ENCODE measurements at regions not wholly inside any gene's neighbourhood (a gene's known extent, or its start where the extent isn't known, plus 50 kb on each side); places are given as distances from the start of the nearest gene placed in this dataset.

DNA sequence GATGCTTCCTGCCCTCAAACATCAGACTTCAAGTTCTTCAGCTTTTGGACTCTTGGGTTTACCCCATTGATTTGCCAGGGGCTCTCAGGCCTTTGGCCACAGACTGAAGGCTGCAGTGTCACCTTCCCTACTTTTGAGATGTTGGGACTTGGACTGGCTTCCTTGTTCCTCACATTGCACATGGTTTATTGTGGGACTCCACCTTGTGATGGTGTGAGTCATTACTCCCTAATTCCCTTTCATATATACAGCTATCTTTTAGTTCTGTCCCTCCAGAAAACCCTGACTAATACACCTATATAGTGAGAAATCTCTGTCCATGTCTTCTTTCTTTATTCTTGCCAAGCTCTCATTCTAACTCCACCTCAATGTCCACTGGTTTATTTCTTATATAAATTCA lies 736.9 kb upstream of the HS3ST1 start:
- H3K4me2 ChIP-seq (ENCODE audit: low read length) = no peak overlapping the region
- no peaks in the 10 kb centered on the region for H3K9me3 ChIP-seq (ENCODE audit: low read length)
- ChIA-PET CTCF (no interaction called here), POLR2A (ENCODE audit: unreplicated experiment) (no interaction called here)
- no peaks in the 10 kb centered on the region for H3K27me3 ChIP-seq (ENCODE audit: low read length)
- H3K9me2 ChIP-seq (replicated peaks; ENCODE audit: low read length) = no peaks in the 10 kb centered on the region
- no peaks in the 10 kb centered on the region for H3K36me3 ChIP-seq (ENCODE audit: low read depth, low read length)
- H3K79me2 ChIP-seq (ENCODE audit: low read length) = no peaks in the 10 kb centered on the region
- ATAC-seq = no peak
- intact Hi-C loops (cut with micrococcal nuclease) = no loop called here
- DNase-seq = no peak
- no peak overlapping the region for H3K4me3 ChIP-seq (ENCODE audit: low read length)
- no peak overlapping the region for H3K9ac ChIP-seq (ENCODE audit: low read length)
- no peaks in the 10 kb centered on the region for H3F3A ChIP-seq (ENCODE audit: low read length, unreplicated experiment)
- TF ChIP-seq EZH2 (IDR thresholded peaks at IDR 0.05; ENCODE audit: low read length, unreplicated experiment) (no peak), EZH2phosphoT487 (IDR thresholded peaks at IDR 0.05; ENCODE audit: borderline replicate concordance, low read length) (no peak)
- TF ChIP-seq, protein P1, sequence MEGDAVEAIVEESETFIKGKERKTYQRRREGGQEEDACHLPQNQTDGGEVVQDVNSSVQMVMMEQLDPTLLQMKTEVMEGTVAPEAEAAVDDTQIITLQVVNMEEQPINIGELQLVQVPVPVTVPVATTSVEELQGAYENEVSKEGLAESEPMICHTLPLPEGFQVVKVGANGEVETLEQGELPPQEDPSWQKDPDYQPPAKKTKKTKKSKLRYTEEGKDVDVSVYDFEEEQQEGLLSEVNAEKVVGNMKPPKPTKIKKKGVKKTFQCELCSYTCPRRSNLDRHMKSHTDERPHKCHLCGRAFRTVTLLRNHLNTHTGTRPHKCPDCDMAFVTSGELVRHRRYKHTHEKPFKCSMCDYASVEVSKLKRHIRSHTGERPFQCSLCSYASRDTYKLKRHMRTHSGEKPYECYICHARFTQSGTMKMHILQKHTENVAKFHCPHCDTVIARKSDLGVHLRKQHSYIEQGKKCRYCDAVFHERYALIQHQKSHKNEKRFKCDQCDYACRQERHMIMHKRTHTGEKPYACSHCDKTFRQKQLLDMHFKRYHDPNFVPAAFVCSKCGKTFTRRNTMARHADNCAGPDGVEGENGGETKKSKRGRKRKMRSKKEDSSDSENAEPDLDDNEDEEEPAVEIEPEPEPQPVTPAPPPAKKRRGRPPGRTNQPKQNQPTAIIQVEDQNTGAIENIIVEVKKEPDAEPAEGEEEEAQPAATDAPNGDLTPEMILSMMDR (conservative IDR thresholded peaks at IDR 0.05; ENCODE audit: low read depth, low read length) = no peak
- H3K27ac ChIP-seq (ENCODE audit: low read length) = no peak overlapping the region
- no peaks in the 10 kb centered on the region for H4K20me1 ChIP-seq (ENCODE audit: low read length)
- H2AFZ ChIP-seq (ENCODE audit: low read length) = no peak overlapping the region
- H3K4me1 ChIP-seq (ENCODE audit: insufficient read depth, low read length) = no peaks in the 10 kb centered on the region
- no TSS peak for BruUV-seq (replicated peaks)

DNA sequence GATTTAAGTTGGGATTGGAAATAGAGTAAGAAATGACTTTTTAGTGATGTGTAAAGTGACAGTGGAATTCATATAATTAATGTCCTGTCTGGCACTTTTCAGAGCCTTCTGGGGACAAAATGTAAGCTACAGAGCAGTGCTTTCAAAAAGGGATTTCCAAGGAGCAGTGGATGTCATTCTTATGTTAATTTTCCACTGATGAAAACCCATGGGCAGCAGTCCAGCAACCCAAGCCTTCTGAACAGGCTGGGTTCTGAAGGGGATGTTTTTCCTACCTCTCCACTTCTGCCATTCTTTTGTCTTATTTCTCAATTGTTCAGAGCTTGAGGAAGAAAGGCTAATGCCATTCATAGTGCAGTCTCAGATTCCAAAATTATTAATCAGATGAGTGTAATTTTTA lies 717.6 kb upstream of the HS3ST1 start:
- Histone ChIP-seq H4K20me1 (ENCODE audit: low read length) (no peaks in the 10 kb centered on the region), H3K4me1 (ENCODE audit: insufficient read depth, low read length) (no peaks in the 10 kb centered on the region), H3K27me3 (ENCODE audit: low read length) (no peaks in the 10 kb centered on the region), H3K9me3 (ENCODE audit: low read length) (no peaks in the 10 kb centered on the region), H3K4me3 (ENCODE audit: low read length) (no peak overlapping the region), H3K9ac (ENCODE audit: low read length) (no peak overlapping the region), H3K79me2 (ENCODE audit: low read length) (no peaks in the 10 kb centered on the region), H3F3A (ENCODE audit: low read length, unreplicated experiment) (no peaks in the 10 kb centered on the region), H3K9me2 (replicated peaks; ENCODE audit: low read length) (no peaks in the 10 kb centered on the region), H3K4me2 (ENCODE audit: low read length) (no peak overlapping the region), H2AFZ (ENCODE audit: low read length) (no peak overlapping the region), H3K27ac (ENCODE audit: low read length) (no peak overlapping the region), H3K36me3 (ENCODE audit: low read depth, low read length) (no peaks in the 10 kb centered on the region)
- ChIA-PET CTCF (no interaction called here), POLR2A (ENCODE audit: unreplicated experiment) (no interaction called here)
- TF ChIP-seq EZH2phosphoT487 (IDR thresholded peaks at IDR 0.05; ENCODE audit: borderline replicate concordance, low read length) (no peak), EZH2 (IDR thresholded peaks at IDR 0.05; ENCODE audit: low read length, unreplicated experiment) (no peak)
- TF ChIP-seq, protein P1 (conservative IDR thresholded peaks at IDR 0.05; ENCODE audit: low read depth, low read length) = no peak
- intact Hi-C loops (cut with micrococcal nuclease) = no loop called here
- ATAC-seq = no peak
- no TSS peak for BruUV-seq (replicated peaks)
- DNase-seq = no peak

DNA sequence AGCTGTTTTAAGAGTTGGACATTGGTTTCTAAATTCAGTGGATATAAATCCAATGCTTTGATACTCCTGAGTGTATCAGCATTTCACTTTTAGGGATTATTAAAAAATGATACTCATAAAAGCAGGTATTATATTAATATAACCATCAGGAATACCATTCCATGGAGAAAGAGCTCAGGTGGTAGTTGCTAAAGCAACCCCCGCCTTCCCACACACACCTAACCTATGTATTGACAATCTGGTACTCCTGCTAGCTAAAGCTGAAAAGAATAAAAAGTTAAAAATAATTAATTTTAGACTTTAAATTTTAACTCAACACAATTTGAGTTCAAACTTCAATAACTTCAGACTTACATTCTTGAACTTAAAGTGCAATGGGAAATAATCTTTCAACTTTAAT lies 717.1 kb upstream of the HS3ST1 start:
- intact Hi-C loops (cut with micrococcal nuclease) = no loop called here
- ChIA-PET POLR2A (ENCODE audit: unreplicated experiment) (no interaction called here), CTCF (no interaction called here)
- no peaks in the 10 kb centered on the region for H3F3A ChIP-seq (ENCODE audit: low read length, unreplicated experiment)
- no peaks in the 10 kb centered on the region for H3K4me1 ChIP-seq (ENCODE audit: insufficient read depth, low read length)
- no peak overlapping the region for H2AFZ ChIP-seq (ENCODE audit: low read length)
- H3K4me2 ChIP-seq (ENCODE audit: low read length) = no peak overlapping the region
- no peak for DNase-seq
- H3K27ac ChIP-seq (ENCODE audit: low read length) = no peak overlapping the region
- TF ChIP-seq, protein P1 (conservative IDR thresholded peaks at IDR 0.05; ENCODE audit: low read depth, low read length) = no peak
- TF ChIP-seq EZH2phosphoT487 (IDR thresholded peaks at IDR 0.05; ENCODE audit: borderline replicate concordance, low read length) (no peak), EZH2 (IDR thresholded peaks at IDR 0.05; ENCODE audit: low read length, unreplicated experiment) (no peak)
- H3K9me3 ChIP-seq (ENCODE audit: low read length) = no peaks in the 10 kb centered on the region
- H3K9ac ChIP-seq (ENCODE audit: low read length) = no peak overlapping the region
- no peaks in the 10 kb centered on the region for H3K79me2 ChIP-seq (ENCODE audit: low read length)
- no peaks in the 10 kb centered on the region for H4K20me1 ChIP-seq (ENCODE audit: low read length)
- no peaks in the 10 kb centered on the region for H3K27me3 ChIP-seq (ENCODE audit: low read length)
- no peak overlapping the region for H3K4me3 ChIP-seq (ENCODE audit: low read length)
- ATAC-seq = no peak
- no peaks in the 10 kb centered on the region for H3K9me2 ChIP-seq (replicated peaks; ENCODE audit: low read length)
- no peaks in the 10 kb centered on the region for H3K36me3 ChIP-seq (ENCODE audit: low read depth, low read length)
- no TSS peak for BruUV-seq (replicated peaks)

Measured in PC-3 (cell line).